SK-N-SH treated with all-trans-retinoic acid at 6 μM for 48 hours (cell line): ENCODE measurements at regions not wholly inside any gene's neighbourhood (a gene's known extent, or its start where the extent isn't known, plus 50 kb on each side); places are given as distances from the start of the nearest gene placed in this dataset.

ENCODE experiments used
- ARNTL ChIP-seq: fragments of 450-650 bp; formaldehyde crosslinking; IDR thresholded peaks from 2 replicates; pipeline ENCODE4 v1.5.0; 2020; ENCODE audit warnings: low read depth, mild to moderate bottlenecking, moderate library complexity, borderline replicate concordance
- PATZ1 ChIP-seq: fragments of 250-450 bp; sonication (Bioruptor Pico); IDR thresholded peaks from 2 replicates; pipeline ENCODE4 v1.8.0; 2020; ENCODE audit warnings: mild to moderate bottlenecking, moderate library complexity, borderline replicate concordance

DNA sequence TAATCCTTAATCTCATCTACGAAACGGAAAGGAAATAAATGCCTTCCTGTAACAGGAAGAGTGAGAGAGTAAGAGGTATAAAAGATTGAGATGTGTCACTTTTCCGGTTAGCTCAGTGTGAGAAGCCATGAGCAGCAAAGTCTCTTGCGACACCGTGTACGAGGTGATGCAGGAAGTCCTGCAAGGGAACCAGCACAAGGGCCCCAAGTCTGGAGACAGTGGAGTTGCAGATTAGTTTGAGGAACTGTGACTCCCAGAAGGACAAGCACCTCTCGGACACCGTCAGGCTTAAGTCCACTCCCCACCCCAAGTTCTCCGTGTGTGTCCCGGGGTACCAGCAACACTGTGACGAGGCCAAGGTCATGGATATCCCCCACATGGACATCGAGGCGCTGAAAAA, 592.3 kb upstream of the ADGRL2 start:
- TF ChIP-seq ARNTL (CRISPR knock-in tag) (no peak), PATZ1 (no peak)
